Activated CD4-positive, CD25-positive, alpha-beta regulatory T cell (primary cell): ENCODE measurements at regions not wholly inside any gene's neighbourhood (a gene's known extent, or its start where the extent isn't known, plus 50 kb on each side); places are given as distances from the start of the nearest gene placed in this dataset.

Experiments
- DNase-seq, 4 experiments: peaks; one replicate each; lab custom pipeline; 2025; lab: John Stamatoyannopoulos, UW

DNA sequence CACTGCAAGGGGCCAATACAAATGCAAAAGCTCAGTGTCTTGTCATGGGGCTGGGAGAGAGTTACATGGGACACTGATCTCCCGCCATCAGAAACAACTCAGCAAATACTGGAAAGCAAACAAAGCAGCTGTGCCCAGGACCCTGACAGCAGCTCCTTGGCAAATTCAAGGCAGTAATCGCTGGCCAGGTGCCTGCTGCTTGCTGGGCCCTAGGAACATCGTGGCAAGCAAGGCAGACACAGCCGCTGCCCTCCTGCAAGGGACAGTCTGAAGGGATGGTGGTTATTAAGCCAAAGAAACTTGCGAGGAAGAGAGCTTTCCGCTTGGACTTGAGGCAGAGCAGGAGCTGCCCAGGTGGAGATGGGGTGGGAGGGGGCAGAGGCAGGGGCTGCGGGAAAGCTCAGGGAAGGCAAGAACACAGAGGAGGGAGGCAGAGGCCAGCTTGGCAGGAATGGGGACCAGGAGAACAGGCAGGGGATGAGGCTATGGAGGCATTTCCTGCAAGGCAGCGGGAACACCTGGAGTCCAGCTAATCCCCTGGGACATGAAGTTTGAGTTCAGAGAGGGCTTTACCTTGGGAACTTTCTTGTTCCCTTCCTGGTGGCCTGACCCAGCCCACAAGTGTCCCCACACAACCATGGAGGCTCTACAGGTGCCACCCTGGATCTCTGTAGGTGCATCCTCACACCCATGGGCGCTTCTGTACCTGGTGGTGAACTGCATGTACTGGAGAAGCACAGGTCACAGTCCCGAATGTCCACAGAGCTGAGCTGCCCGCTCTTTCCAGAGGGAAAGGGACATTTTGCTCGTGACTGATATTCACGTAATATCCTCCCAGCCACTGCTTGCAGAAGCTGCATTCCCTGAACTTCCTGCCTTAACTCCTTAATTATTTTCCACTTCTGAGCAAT is 78.7 kb upstream of the ATP2B2 start:
- no peak for DNase-seq

DNA sequence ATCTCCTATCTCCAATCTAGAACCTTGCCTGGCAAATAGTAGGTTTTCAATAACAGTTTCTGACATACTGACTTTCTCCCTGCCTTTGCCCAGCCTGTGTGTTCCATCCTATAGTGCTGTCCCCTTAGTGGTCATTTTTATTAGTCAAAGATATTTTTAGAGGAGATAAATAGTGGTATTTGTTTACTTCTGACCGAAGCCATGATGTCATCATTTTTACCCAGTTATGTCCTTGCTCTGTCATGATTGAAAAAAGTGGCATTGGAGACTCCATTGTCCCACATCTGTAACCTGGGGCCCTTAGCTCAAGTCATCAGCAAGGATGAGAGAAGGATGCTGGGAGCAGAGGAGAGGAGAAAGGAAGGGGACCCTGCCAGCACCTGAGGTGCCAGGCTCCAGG is 80.6 kb upstream of the ATP2B2 start:
- DNase-seq = no peak

- no peak for DNase-seq
Observed at GRCh38 chr3:10594915-10595314, 89.5 kb upstream of the ATP2B2 start.

DNA sequence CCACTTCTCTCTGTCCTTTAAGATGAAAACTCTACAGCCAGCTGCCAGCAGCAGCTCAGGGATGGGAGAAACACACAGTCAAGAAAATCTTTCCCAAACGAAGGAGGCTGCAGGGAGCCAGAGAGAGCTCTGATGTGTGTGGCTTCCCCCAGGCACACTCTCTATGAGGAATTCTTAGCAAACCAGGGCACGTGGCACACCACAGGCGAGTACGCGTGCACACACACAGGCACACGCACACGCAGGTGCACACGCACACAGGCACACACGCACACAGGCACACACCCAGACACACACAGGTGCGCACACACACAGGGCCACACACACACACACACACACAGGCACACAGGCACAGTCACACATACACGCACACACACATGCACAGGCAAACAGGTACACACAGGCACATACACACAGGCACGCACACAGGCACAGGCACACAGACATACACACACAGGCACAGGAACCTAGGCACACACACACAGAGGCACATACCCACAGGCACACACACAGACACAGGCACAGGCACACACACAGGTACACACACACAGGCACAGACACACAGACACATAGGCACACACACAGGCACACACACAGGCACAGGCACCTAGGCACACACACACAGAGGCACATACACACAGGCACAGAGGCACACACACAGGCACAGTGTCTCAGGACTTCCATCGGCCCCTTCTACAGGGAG is 91.5 kb upstream of the ATP2B2 start:
- DNase-seq = no peak

- DNase-seq = no peak
Observed at GRCh38 chr3:10597733-10598132, 92.3 kb upstream of the ATP2B2 start.

- no peak for DNase-seq
Observed at GRCh38 chr3:10599017-10599416, 93.6 kb upstream of the ATP2B2 start.

DNA sequence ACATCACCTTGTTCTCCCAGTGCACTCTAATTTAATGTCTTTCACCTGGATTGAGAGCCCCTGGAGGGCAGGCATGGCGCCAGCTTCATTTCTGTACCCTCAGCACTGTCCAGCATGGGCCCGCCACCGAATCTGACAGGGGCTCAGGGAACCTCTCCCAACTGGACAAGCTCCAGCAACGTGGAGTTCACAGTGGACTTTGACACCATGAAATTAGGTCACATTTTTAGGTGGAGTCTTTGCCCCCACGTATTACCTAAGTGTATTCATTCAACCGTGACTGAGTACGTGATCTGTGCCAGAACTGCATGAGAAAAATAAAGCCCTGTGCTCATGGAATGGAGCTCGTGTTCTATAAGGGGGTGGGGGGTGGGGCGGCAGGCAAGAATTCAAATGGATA is 94.1 kb upstream of the ATP2B2 start:
- DNase-seq = no peak

DNA sequence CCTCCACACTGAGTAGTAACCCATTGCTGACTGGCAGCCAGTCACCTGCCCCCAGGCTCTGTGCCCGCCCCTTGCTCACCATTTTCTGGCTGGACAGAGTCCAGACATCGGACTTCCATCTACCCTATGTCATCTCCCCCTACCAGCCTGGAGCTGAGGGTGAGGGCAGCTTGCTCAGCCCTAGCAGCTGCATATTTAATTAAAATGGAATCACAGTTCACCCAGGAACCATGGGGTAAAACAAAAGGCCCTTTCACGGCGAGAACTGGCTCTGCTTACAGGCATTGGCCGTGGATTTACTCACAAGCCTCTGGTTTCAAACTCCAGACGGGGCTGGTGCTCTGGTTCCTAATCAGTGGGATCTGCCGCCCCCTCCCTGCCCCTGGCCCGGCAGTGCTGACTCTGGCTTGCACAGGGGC is 94.9 kb upstream of the ATP2B2 start:
- no peak for DNase-seq

DNA sequence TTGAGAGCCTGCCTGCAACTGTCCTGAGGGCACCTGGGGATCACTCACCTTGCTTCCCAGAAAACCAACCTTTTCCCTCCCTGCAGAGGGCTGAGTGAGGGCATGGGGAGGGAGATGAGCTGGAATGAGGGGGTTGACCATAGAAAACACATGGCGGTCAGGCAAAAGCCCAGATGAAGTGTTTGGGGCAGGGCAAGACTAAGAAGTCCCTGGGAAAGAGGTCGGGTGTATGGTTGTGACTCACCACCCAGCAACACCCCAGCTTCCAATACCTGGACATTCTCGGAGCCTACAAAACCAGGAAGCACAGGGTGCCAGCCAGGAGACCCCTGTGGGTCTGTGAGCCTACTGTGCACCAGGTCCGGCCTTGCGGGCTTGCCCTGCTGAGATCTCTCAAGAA is 95.3 kb upstream of the ATP2B2 start:
- no peak for DNase-seq

- no peak for DNase-seq
Observed at GRCh38 chr3:10601151-10601856, 95.9 kb upstream of the ATP2B2 start.

DNA sequence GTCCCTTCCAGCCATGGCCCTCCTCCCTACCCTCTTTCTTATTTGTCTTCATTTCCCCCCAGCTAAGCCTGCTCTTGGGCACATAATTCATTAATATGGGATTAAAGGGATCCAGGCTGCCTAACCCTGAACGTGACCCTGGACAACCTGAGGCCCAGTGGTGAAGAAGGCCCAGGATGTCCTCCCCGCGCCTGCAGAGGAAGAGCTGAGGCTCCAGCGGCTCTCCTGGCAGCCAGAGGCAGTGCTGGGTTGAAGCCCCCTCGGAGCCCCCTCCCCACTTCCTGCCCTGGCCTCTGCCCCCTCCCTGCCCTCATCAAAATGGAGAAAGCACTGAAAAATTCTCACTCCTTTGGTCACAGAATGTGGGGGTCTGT is 96.5 kb upstream of the ATP2B2 start:
- no peak for DNase-seq

DNA sequence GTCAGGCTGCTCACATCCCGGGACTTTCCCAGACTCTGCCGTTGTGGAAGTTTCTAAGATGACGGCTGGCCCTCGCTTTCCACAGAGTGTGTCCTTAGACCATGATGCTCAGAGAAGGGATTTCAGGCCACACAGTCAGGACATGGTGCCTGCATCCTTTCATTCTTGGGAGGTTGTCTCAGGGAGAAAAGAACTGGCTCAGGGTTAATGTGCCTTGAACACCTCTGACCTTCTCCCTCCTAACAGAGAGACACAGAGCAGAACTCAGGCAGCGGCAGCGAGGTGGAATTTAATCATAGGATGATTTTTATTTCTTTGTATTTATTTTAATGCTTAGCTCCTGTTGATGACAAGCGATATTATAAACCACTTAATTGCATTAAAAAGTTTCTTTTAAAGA is 96.9 kb upstream of the ATP2B2 start:
- no peak for DNase-seq

GRCh38 chr3:10602769-10603768 is 97.7 kb upstream of the ATP2B2 start:
- DNase-seq = peak; percentile 4 to 47 (median 28)

DNA sequence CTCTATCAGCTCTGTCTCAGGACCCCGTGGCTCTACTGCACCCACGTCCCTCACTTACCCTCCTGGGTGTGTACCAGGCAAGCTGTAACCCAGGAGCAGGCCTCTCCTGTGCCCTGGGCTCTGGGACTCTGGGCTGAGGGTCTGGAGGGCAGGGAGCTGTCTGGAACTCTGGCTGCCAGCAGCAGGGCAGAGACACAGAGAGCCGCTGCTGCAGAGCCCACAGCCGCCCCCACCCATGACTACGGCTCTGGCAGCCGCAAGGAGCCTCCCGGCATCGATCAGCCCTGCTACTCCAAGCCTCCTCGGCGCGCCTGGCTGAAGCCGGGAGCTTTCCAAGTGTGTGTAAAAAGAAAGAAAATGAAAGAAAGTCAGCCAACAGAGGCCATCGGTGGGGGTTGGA is 103.7 kb upstream of the ATP2B2 start:
- no peak for DNase-seq

GRCh38 chr3:10614168-10614567 is 108.8 kb upstream of the ATP2B2 start:
- DNase-seq = no peak

DNA sequence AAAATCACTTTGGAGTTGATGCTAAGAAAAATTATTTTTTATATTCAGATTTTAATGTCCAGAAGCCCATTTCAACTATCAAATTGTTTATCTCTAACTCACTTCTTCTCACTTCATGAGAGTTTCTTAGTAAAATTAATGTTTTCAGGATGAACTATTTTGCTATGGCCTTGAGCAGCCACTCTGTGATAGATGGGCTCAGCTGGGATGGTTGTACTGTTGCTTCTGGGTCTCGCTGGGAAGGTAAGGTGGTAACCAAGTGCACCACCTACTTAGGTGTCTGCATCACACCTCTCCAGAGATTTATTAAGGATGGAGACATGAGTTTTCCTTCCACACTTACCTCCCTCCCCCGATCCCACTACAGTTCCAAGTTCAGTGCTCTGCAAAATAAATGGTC is 110.3 kb upstream of the ATP2B2 start:
- no peak for DNase-seq

DNA sequence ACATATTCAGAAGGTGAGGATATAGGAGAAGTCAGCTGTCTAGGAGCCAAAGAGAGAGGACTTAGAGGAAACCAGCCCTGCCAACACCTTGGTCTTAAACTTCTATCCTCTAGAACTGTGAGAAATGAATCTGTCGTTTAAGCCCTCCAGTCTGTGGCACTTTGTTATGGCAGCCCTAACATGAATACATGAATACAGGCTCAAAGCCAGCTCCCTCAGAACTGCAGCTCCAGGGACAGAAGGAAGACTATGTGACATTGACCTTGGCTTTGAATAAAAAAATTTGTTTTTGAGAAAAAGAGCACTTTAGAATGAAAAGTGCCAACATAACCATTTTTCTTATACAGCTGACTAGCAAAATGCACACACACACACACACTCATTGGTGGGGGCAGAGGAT is 110.9 kb upstream of the ATP2B2 start:
- no peak for DNase-seq

GRCh38 chr3:10619989-10620832 is 114.8 kb upstream of the ATP2B2 start:
- no peak for DNase-seq

GRCh38 chr3:10620833-10621082 is 115.4 kb upstream of the ATP2B2 start:
- DNase-seq = no peak

GRCh38 chr3:10623578-10624275 is 118.3 kb upstream of the ATP2B2 start:
- DNase-seq = no peak
